ENCODE measurements at regions not wholly inside any gene's neighbourhood (a gene's known extent, or its start where the extent isn't known, plus 50 kb on each side); places are given as distances from the start of the nearest gene placed in this dataset.

- no peak for TF ChIP-seq SUZ12 (IDR thresholded peaks at IDR 0.05; ENCODE audit: extremely low read depth, insufficient read depth, insufficient read length)
- TF ChIP-seq YY1 (IDR thresholded peaks at IDR 0.05; ENCODE audit: insufficient read depth, insufficient read length) = no peak
These were observed 210.9 kb downstream of the NDFIP2 start for GRCh38 chr13:79691826-79692225.
